A549 (cell line): ENCODE measurements at regions not wholly inside any gene's neighbourhood (a gene's known extent, or its start where the extent isn't known, plus 50 kb on each side); places are given as distances from the start of the nearest gene placed in this dataset.

Experiments
- ATAC-seq, 2 experiments: fragments of 200-7000 bp in 1 of 2; fragments of >200 bp in 1 of 2; cut with Nextera tagmentation in 1 of 2; cut with Tn5 transposase in 1 of 2; 3 replicates each; pipeline versions ENCODE4 v1.8.0 to v1.9.1; 2018 to 2020; ENCODE audit warnings: mild to moderate bottlenecking in 1 of 2, moderate library complexity in 1 of 2
- CTCF ChIA-PET: fragments of 300-600 bp; sonication (Branson Sonifier 250); formaldehyde crosslinking; extraction: SDS; loops from one replicate; lab custom pipeline; 2021; ENCODE audit warnings: antibody characterized with exemption, inconsistent platforms; lab: Yijun Ruan, JAX
- POLR2A ChIA-PET: fragments of 350-600 bp; formaldehyde crosslinking; extraction: SDS; loops from one replicate; lab custom pipeline; 2021; ENCODE audit warnings: antibody characterized with exemption, inconsistent platforms; lab: Yijun Ruan, JAX
- DNase-seq, 2 experiments: peaks; one replicate each; pipeline versions ENCODE4 v3.0.0 to v3.0.0-alpha.2; 2011 to 2016; ENCODE audit warnings: low read depth in 1 of 2, low spot score in 1 of 2
- FAIRE-seq: peaks from 2 replicates; lab custom pipeline; 2011; peaks lifted over from hg19 to GRCh38; lab: Jason Lieb, UNC
- H3K27ac ChIP-seq, 2 experiments: fragments of >200 bp; sonication (Bioruptor Twin); formaldehyde crosslinking; 3 replicates each; pipeline ENCODE4 v1.5.1; 2016 to 2017
- H3K4me1 ChIP-seq: fragments of >200 bp; sonication (Bioruptor Twin); formaldehyde crosslinking; 3 replicates; pipeline ENCODE4 v1.6.1; 2016
- H3K4me2 ChIP-seq: fragments of >200 bp; sonication (Bioruptor Twin); formaldehyde crosslinking; 3 replicates; pipeline ENCODE4 v1.6.1; 2016
- H3K4me3 ChIP-seq: fragments of >200 bp; sonication (Bioruptor Twin); formaldehyde crosslinking; 3 replicates; pipeline ENCODE4 v1.5.1; 2016
- H3K9me3 ChIP-seq: fragments of >200 bp; sonication (Bioruptor Twin); formaldehyde crosslinking; 3 replicates; pipeline ENCODE4 v1.6.1; 2016
- ATOH8 ChIP-seq: fragments of 250-450 bp; sonication (Bioruptor Pico); IDR thresholded peaks from 2 replicates; pipeline ENCODE4 v1.5.0; 2020; ENCODE audit warnings: low read depth, mild to moderate bottlenecking, moderate library complexity
- BCL3 ChIP-seq: fragments of >200 bp; sonication (Bioruptor Twin); formaldehyde crosslinking; IDR thresholded peaks from 3 replicates; pipeline ENCODE4 v1.6.1; 2016
- CHD2 ChIP-seq: fragments of 150-350 bp; IDR thresholded peaks from 2 replicates; pipeline ENCODE4 v1.6.1; 2014; ENCODE audit warnings: low read length; ENCODE audit not compliant: partially characterized antibody
- CHD4 ChIP-seq: fragments of 200-600 bp; sonication (generic); IDR thresholded peaks from 2 replicates; pipeline ENCODE4 v1.6.1; 2016; ENCODE audit warnings: antibody characterized with exemption, mild to moderate bottlenecking, borderline replicate concordance
- EHF ChIP-seq: fragments of 250-450 bp; sonication (Bioruptor Pico); IDR thresholded peaks from 2 replicates; pipeline ENCODE4 v1.5.0; 2020; ENCODE audit warnings: mild to moderate bottlenecking
- ELK1 ChIP-seq: fragments of 150-350 bp; IDR thresholded peaks from 2 replicates; pipeline ENCODE4 v1.6.1; 2014; ENCODE audit warnings: low read depth, mild to moderate bottlenecking, low read length
- EP300 ChIP-seq, 2 experiments: fragments of >200 bp; sonication (Bioruptor Twin); formaldehyde crosslinking; IDR thresholded peaks; 2 replicates in 1 of 2; 3 replicates in 1 of 2; pipeline ENCODE4 v1.6.1; 2016 to 2017
- FOSB ChIP-seq: fragments of 250-450 bp; sonication (Bioruptor Pico); IDR thresholded peaks from 2 replicates; pipeline ENCODE4 v1.5.0; 2020; ENCODE audit warnings: mild to moderate bottlenecking, moderate library complexity
- FOXS1 ChIP-seq: fragments of 250-450 bp; sonication (Bioruptor Pico); IDR thresholded peaks from 2 replicates; pipeline ENCODE4 v1.5.0; 2020; ENCODE audit warnings: mild to moderate bottlenecking, moderate library complexity
- HMGXB4 ChIP-seq: fragments of 250-450 bp; sonication (Bioruptor Pico); IDR thresholded peaks from 2 replicates; pipeline ENCODE4 v1.5.0; 2021; ENCODE audit warnings: mild to moderate bottlenecking, moderate library complexity, borderline replicate concordance
- HOXA7 ChIP-seq: fragments of 250-450 bp; sonication (Bioruptor Pico); IDR thresholded peaks from 2 replicates; pipeline ENCODE4 v1.5.0; 2020; ENCODE audit warnings: mild to moderate bottlenecking, moderate library complexity
- HOXB13 ChIP-seq: fragments of 250-450 bp; sonication (Bioruptor Pico); IDR thresholded peaks from 2 replicates; pipeline ENCODE4 v1.5.0; 2020; ENCODE audit warnings: low read depth, mild to moderate bottlenecking, moderate library complexity
- JUN ChIP-seq, 2 experiments: fragments of >200 bp; sonication (Bioruptor Twin); formaldehyde crosslinking; IDR thresholded peaks; 2 replicates in 1 of 2; 3 replicates in 1 of 2; pipeline ENCODE4 v1.6.1; 2016 to 2017
- MAX ChIP-seq: IDR thresholded peaks from 2 replicates; pipeline ENCODE4 v1.6.1; 2012
- MAZ ChIP-seq: fragments of 150-350 bp; IDR thresholded peaks from 2 replicates; pipeline ENCODE4 v1.6.1; 2014; ENCODE audit warnings: antibody characterized with exemption, low read depth, low read length, borderline replicate concordance
- MYC ChIP-seq: IDR thresholded peaks from 2 replicates; pipeline ENCODE4 v1.6.1; 2012; ENCODE audit warnings: mild to moderate bottlenecking, inconsistent platforms, low read length, improper control_type of control experiment, borderline replicate concordance
- NPAS2 ChIP-seq: fragments of 250-450 bp; sonication (Bioruptor Pico); IDR thresholded peaks from 2 replicates; pipeline ENCODE4 v1.8.0; 2022; ENCODE audit warnings: mild to moderate bottlenecking, moderate library complexity, borderline replicate concordance
- NR3C1 ChIP-seq: fragments of >200 bp; sonication (Bioruptor Twin); formaldehyde crosslinking; IDR thresholded peaks from 3 replicates; pipeline ENCODE4 v1.6.1; 2017
- PHF8 ChIP-seq: fragments of 200-600 bp; sonication (generic); IDR thresholded peaks from 2 replicates; pipeline ENCODE4 v1.6.1; 2016; ENCODE audit warnings: low read depth, mild to moderate bottlenecking, antibody characterized with exemption, moderate library complexity, borderline replicate concordance
- RARB ChIP-seq: fragments of 250-450 bp; sonication (Bioruptor Pico); IDR thresholded peaks from 2 replicates; pipeline ENCODE4 v1.8.0; 2021; ENCODE audit warnings: mild to moderate bottlenecking, moderate library complexity
- RCOR1 ChIP-seq: fragments of 150-350 bp; IDR thresholded peaks from 2 replicates; pipeline ENCODE4 v1.6.1; 2014; ENCODE audit warnings: antibody characterized with exemption, low read length, low read depth
- REST ChIP-seq: fragments of 200-600 bp; sonication (generic); IDR thresholded peaks from 2 replicates; pipeline ENCODE4 v1.6.1; 2016; ENCODE audit warnings: antibody characterized with exemption, mild to moderate bottlenecking, moderate library complexity
- RFX5 ChIP-seq: fragments of 450-650 bp; IDR thresholded peaks from 2 replicates; pipeline ENCODE4 v1.7.1; 2014; ENCODE audit warnings: antibody characterized with exemption, mild to moderate bottlenecking, moderate library complexity
- RNF2 ChIP-seq: fragments of 200-600 bp; sonication (generic); IDR thresholded peaks from 2 replicates; pipeline ENCODE4 v1.6.1; 2016; ENCODE audit warnings: low read depth, mild to moderate bottlenecking, antibody characterized with exemption, moderate library complexity, borderline replicate concordance
- TFCP2L1 ChIP-seq: fragments of 250-450 bp; sonication (Bioruptor Pico); IDR thresholded peaks from 2 replicates; pipeline ENCODE4 v1.5.0; 2021; ENCODE audit warnings: mild to moderate bottlenecking
- TP53 ChIP-seq: fragments of 250-450 bp; sonication (Bioruptor Pico); IDR thresholded peaks from 2 replicates; pipeline ENCODE4 v1.5.0; 2021; ENCODE audit warnings: mild to moderate bottlenecking, moderate library complexity
- ZC3H11A ChIP-seq: fragments of 450-650 bp; IDR thresholded peaks from 2 replicates; pipeline ENCODE4 v1.6.1; 2014; ENCODE audit warnings: antibody characterized with exemption, mild to moderate bottlenecking
- ZFP36 ChIP-seq: fragments of 450-650 bp; IDR thresholded peaks from 2 replicates; pipeline ENCODE4 v1.6.1; 2014; ENCODE audit warnings: borderline replicate concordance; ENCODE audit not compliant: partially characterized antibody
- ZNF302 ChIP-seq: fragments of 250-450 bp; sonication (Bioruptor Pico); IDR thresholded peaks from 2 replicates; pipeline ENCODE4 v1.9.0; 2021; ENCODE audit warnings: inconsistent platforms, mild to moderate bottlenecking, moderate library complexity
- whole genome bisulfite sequencing: methylation state at CpG from one replicate; pipeline ENCODE4 v1.1.6; 2017; ENCODE audit errors: missing lambda C conversion rate; 5-methylcytosine and 5-hydroxymethylcytosine counted together

- TF ChIP-seq ELK1, result no peak
- no peak for TF ChIP-seq ZC3H11A
- no peak for TF ChIP-seq RCOR1
- no peak for TF ChIP-seq HOXB13 (CRISPR knock-in tag)
Observed at GRCh38 chr17:34782271-34782670, 179.0 kb downstream of the CCT6B start (continued).

GRCh38 chr17:34781571-34782108 is 179.6 kb downstream of the CCT6B start:
- no peak for TF ChIP-seq PHF8
- TF ChIP-seq EP300 (IDR thresholded peaks at IDR 0.05), result no peak
- TF ChIP-seq HOXB13 (CRISPR knock-in tag), result no peak
- no peak for TF ChIP-seq HMGXB4
- TF ChIP-seq MAZ, result no peak
- TF ChIP-seq HOXA7, result no peak
- TF ChIP-seq JUN (IDR thresholded peaks at IDR 0.05), result no peak
- no peak for TF ChIP-seq ZC3H11A
- TF ChIP-seq RFX5, result no peak
- no peak for TF ChIP-seq RCOR1
- no peak for TF ChIP-seq MAX
- TF ChIP-seq FOXS1 (CRISPR knock-in tag), result no peak
- no peak for TF ChIP-seq ATOH8 (CRISPR knock-in tag)
- TF ChIP-seq MYC, result no peak
- no peak for TF ChIP-seq CHD2
- TF ChIP-seq CHD4, result no peak
- TF ChIP-seq FOSB (CRISPR knock-in tag), result no peak
- no peak for TF ChIP-seq NPAS2 (CRISPR knock-in tag)
- Histone ChIP-seq H3K4me1 (no peaks in the 10 kb centered on the region), H3K9me3 (peaks cover 24% of the 10 kb centered on the region), H3K4me3 (no peak overlapping the region), H3K4me2 (no peak overlapping the region), H3K27ac (no peak overlapping the region)
- DNase-seq, result no peak
- FAIRE-seq, result no peak
- WGBS, result 28% methylated on average over 10 of the region's 12 CpGs
- no peak for ATAC-seq
- ChIA-PET POLR2A (no interaction called here), CTCF (no interaction called here)

GRCh38 chr17:34781071-34781470 is 180.2 kb downstream of the CCT6B start:
- Histone ChIP-seq H3K9me3 (peaks cover 24% of the 10 kb centered on the region), H3K27ac (no peak overlapping the region), H3K4me3 (no peak overlapping the region), H3K4me2 (no peak overlapping the region), H3K4me1 (no peaks in the 10 kb centered on the region)
- 11% methylated on average over 3 of the region's 3 CpGs for WGBS
- ChIA-PET CTCF (no interaction called here), POLR2A (no interaction called here)
- ATAC-seq, result no peak
- no peak for DNase-seq
- FAIRE-seq, result no peak
- TF ChIP-seq EHF (CRISPR knock-in tag) (no peak), BCL3 (no peak), ZFP36 (no peak), TFCP2L1 (CRISPR knock-in tag) (no peak), REST (no peak), ZNF302 (no peak), RNF2 (no peak), TP53 (no peak), NR3C1 (no peak), RARB (CRISPR knock-in tag) (no peak)
